CD14-positive monocyte (primary cell): ENCODE measurements at regions not wholly inside any gene's neighbourhood (a gene's known extent, or its start where the extent isn't known, plus 50 kb on each side); places are given as distances from the start of the nearest gene placed in this dataset.

Source experiments
- DNase-seq, 3 donors: peaks; one replicate each; pipeline ENCODE4 v3.0.0-alpha.2; 2011 to 2022
- H2AFZ ChIP-seq: 2 replicates; pipeline ENCODE4 v1.6.0; 2012; ENCODE audit warnings: mild to moderate bottlenecking, low read depth, low read length, inconsistent platforms; ENCODE audit not compliant: insufficient read depth, poor library complexity, severe bottlenecking
- H3K27ac ChIP-seq, 2 donors: 1 replicate in 1 of 2; 2 replicates in 1 of 2; pipeline ENCODE4 v1.5.1; 2012 to 2013; ENCODE audit warnings: low read length in 2 of 2, control low read depth in 1 of 2, inconsistent platforms in 1 of 2, low read depth in 1 of 2, mild to moderate bottlenecking in 1 of 2
- H3K27me3 ChIP-seq, 2 donors: one replicate each; pipeline versions ENCODE4 v1.6.0 to v1.6.1; 2011 to 2013; ENCODE audit warnings: low read length in 2 of 2; ENCODE audit not compliant: control insufficient read depth in 2 of 2, insufficient read depth in 2 of 2
- H3K36me3 ChIP-seq, 2 donors: replicated peaks in 1 of 2; 1 replicate in 1 of 2; 2 replicates in 1 of 2; pipeline versions ENCODE4 v1.5.1 to v1.6.1; 2012 to 2013; ENCODE audit warnings: low read length in 2 of 2, control low read depth in 1 of 2, inconsistent platforms in 1 of 2, mild to moderate bottlenecking in 1 of 2; ENCODE audit not compliant: insufficient read depth in 2 of 2, control insufficient read depth in 1 of 2
- H3K4me1 ChIP-seq, 2 donors: 1 replicate in 1 of 2; 2 replicates in 1 of 2; pipeline versions ENCODE4 v1.5.1 to v1.6.1; 2012 to 2013; ENCODE audit warnings: low read length in 2 of 2, control low read depth in 1 of 2, inconsistent platforms in 1 of 2, mild to moderate bottlenecking in 1 of 2, moderate library complexity in 1 of 2; ENCODE audit not compliant: insufficient read depth in 2 of 2, control insufficient read depth in 1 of 2
- H3K4me2 ChIP-seq: replicated peaks from 2 replicates; pipeline ENCODE3; 2012; ENCODE audit warnings: low read length, moderate library complexity, mild to moderate bottlenecking; ENCODE audit not compliant: poor library complexity, severe bottlenecking; ENCODE audit errors: extremely low read depth
- H3K4me3 ChIP-seq, 3 experiments: fragments of 200-600 bp in 1 of 3; sonication (generic) in 1 of 3; replicated peaks in 1 of 3; 1 replicate in 2 of 3; 2 replicates in 1 of 3; pipeline ENCODE4 v1.5.1; 2011 to 2013; ENCODE audit warnings: low read length in 3 of 3, mild to moderate bottlenecking in 3 of 3, control low read depth in 2 of 3, low read depth in 2 of 3, inconsistent platforms in 1 of 3, moderate library complexity in 1 of 3
- H3K79me2 ChIP-seq: 2 replicates; pipeline ENCODE4 v1.6.0; 2012; ENCODE audit warnings: mild to moderate bottlenecking, control low read depth, inconsistent platforms, low read length, moderate library complexity; ENCODE audit not compliant: insufficient read depth
- H3K9ac ChIP-seq: 2 replicates; pipeline ENCODE4 v1.6.0; 2017; ENCODE audit warnings: low read length, mild to moderate bottlenecking; ENCODE audit not compliant: insufficient read depth, poor library complexity, severe bottlenecking
- H3K9me3 ChIP-seq, 2 donors: replicated peaks in 1 of 2; 1 replicate in 1 of 2; 2 replicates in 1 of 2; pipeline versions ENCODE4 v1.5.1 to v1.6.1; 2012 to 2013; ENCODE audit warnings: low read length in 2 of 2, control low read depth in 1 of 2; ENCODE audit not compliant: control insufficient read depth in 1 of 2, insufficient read depth in 1 of 2
- H4K20me1 ChIP-seq: 2 replicates; pipeline ENCODE4 v1.6.0; 2012; ENCODE audit warnings: mild to moderate bottlenecking, low read length, control low read depth, moderate library complexity; ENCODE audit not compliant: insufficient read depth
- H3K27ac Mint-ChIP-seq, 7 donors: one replicate each; pipeline ENCODE4 v1.8.0; 2020; ENCODE audit warnings: mild to moderate bottlenecking in 7 of 7, mixed read lengths in 7 of 7, moderate library complexity in 6 of 7, inconsistent platforms in 2 of 7
- H3K27me3 Mint-ChIP-seq, 3 donors: one replicate each; pipeline ENCODE4 v1.8.0; 2021 to 2022; ENCODE audit warnings: low read depth in 3 of 3, mild to moderate bottlenecking in 3 of 3, mixed read lengths in 3 of 3, moderate library complexity in 3 of 3, inconsistent platforms in 1 of 3
- H3K36me3 Mint-ChIP-seq, 2 donors: one replicate each; pipeline ENCODE4 v1.8.0; 2020; ENCODE audit warnings: mixed read lengths in 2 of 2, inconsistent platforms in 1 of 2, mild to moderate bottlenecking in 1 of 2
- H3K4me1 Mint-ChIP-seq: one replicate; pipeline ENCODE4 v1.8.0; 2020; ENCODE audit warnings: mild to moderate bottlenecking, mixed read lengths
- H3K4me3 Mint-ChIP-seq, 2 donors: one replicate each; pipeline ENCODE4 v1.8.0; 2020; ENCODE audit warnings: mild to moderate bottlenecking in 2 of 2, mixed read lengths in 2 of 2, moderate library complexity in 1 of 2
- H3K9me3 Mint-ChIP-seq, 7 donors: one replicate each; pipeline ENCODE4 v1.8.0; 2020 to 2022; ENCODE audit warnings: mixed read lengths in 7 of 7, mild to moderate bottlenecking in 6 of 7, moderate library complexity in 6 of 7, inconsistent platforms in 2 of 7
- CTCF ChIP-seq: fragments of 200-600 bp; IDR thresholded peaks from one replicate; pipeline ENCODE4 v1.8.0; 2022; ENCODE audit warnings: antibody characterized with exemption, mild to moderate bottlenecking
- WGBS: methylation state at CpG from one replicate; pipeline ENCODE4 v1.1.5; 2013; ENCODE audit warnings: missing lambda C conversion rate; ENCODE audit not compliant: insufficient coverage; 5-methylcytosine and 5-hydroxymethylcytosine counted together
- intact Hi-C, 2 donors: fragments of 100-400 bp; cut with micrococcal nuclease; formaldehyde crosslinking; loops; one replicate each; pipeline versions ENCODE4 v1.15.0 to v1.15.1; 2023

- Mint-ChIP-seq H3K4me3 (no peak overlapping the region), H3K9me3 (peaks cover 0 to 8% (median 4%) of the 10 kb centered on the region in 7 donors), H3K36me3 (no peaks in the 10 kb centered on the region), H3K27me3 (no peaks in the 10 kb centered on the region), H3K27ac (no peak overlapping the region), H3K4me1 (peaks cover 13% of the 10 kb centered on the region)
- no peak for TF ChIP-seq CTCF
- H3K79me2 ChIP-seq: no peaks in the 10 kb centered on the region
- H3K9me3 ChIP-seq: no peaks in the 10 kb centered on the region
- no peak overlapping the region for H3K4me2 ChIP-seq
- intact Hi-C loops: no loop called here
- no peak overlapping the region for H3K4me3 ChIP-seq
- H2AFZ ChIP-seq: no peak overlapping the region
- 90% methylated on average over 2 of the region's 3 CpGs for WGBS
- H4K20me1 ChIP-seq: no peaks in the 10 kb centered on the region
- H3K9ac ChIP-seq: no peak overlapping the region
- no peaks in the 10 kb centered on the region for H3K36me3 ChIP-seq
- peaks cover 3 to 5% of the 10 kb centered on the region in 2 donors for H3K4me1 ChIP-seq
- no peaks in the 10 kb centered on the region for H3K27me3 ChIP-seq
- no peak overlapping the region for H3K27ac ChIP-seq
- no peak for DNase-seq
These were observed 119.6 kb upstream of the BLID start for GRCh38 chr11:122235615-122236014.

- Histone ChIP-seq H3K27ac (no peak overlapping the region), H3K4me2 (no peak overlapping the region), H3K27me3 (no peaks in the 10 kb centered on the region), H3K9ac (no peak overlapping the region), H3K4me3 (no peak overlapping the region), H3K79me2 (no peaks in the 10 kb centered on the region), H3K9me3 (no peaks in the 10 kb centered on the region), H3K36me3 (no peaks in the 10 kb centered on the region), H4K20me1 (no peaks in the 10 kb centered on the region), H3K4me1 (peaks cover 2 to 8% of the 10 kb centered on the region in 2 donors), H2AFZ (no peak overlapping the region)
- intact Hi-C loops: no loop called here
- DNase-seq: no peak
- Mint-ChIP-seq H3K4me1 (peaks cover 9% of the 10 kb centered on the region), H3K4me3 (no peak overlapping the region), H3K27ac (no peak overlapping the region), H3K36me3 (no peaks in the 10 kb centered on the region), H3K9me3 (peaks cover 0 to 8% (median 4%) of the 10 kb centered on the region in 7 donors), H3K27me3 (no peaks in the 10 kb centered on the region)
- no CpG with 5 or more reads among the region's 3 CpGs for WGBS
- TF ChIP-seq CTCF: no peak
These were observed 118.8 kb upstream of the BLID start for GRCh38 chr11:122234780-122235179.
